HL-60 (cell line): ENCODE measurements at regions not wholly inside any gene's neighbourhood (a gene's known extent, or its start where the extent isn't known, plus 50 kb on each side); places are given as distances from the start of the nearest gene placed in this dataset.

ENCODE experiments used
- DNase-seq, 2 experiments: peaks; one replicate each; pipeline ENCODE4 v3.0.0-alpha.2; 2010 to 2020; ENCODE audit warnings: low read depth in 1 of 2, low spot score in 1 of 2
- H3K27ac ChIP-seq: fragments of 250-450 bp; sonication (Bioruptor Pico); replicated peaks from 2 replicates; pipeline ENCODE4 v1.5.1; 2020; ENCODE audit warnings: mild to moderate bottlenecking, moderate library complexity
- H3K27me3 ChIP-seq: fragments of 250-450 bp; sonication (Bioruptor Pico); 2 replicates; pipeline ENCODE4 v1.5.1; 2021; ENCODE audit warnings: mild to moderate bottlenecking, moderate library complexity; ENCODE audit not compliant: insufficient read depth, poor library complexity, severe bottlenecking
- H3K4me3 ChIP-seq: replicated peaks from 2 replicates; pipeline ENCODE4 v1.5.1; 2011; ENCODE audit warnings: mild to moderate bottlenecking, control low read depth, low read length; ENCODE audit not compliant: insufficient read depth
- GABPA ChIP-seq: IDR thresholded peaks from 2 replicates; pipeline ENCODE4 v1.6.1; 2012; ENCODE audit warnings: low read depth
- POLR2AphosphoS5 ChIP-seq: IDR thresholded peaks from 2 replicates; pipeline ENCODE4 v1.6.1; 2012; ENCODE audit warnings: low read depth
- SPI1 ChIP-seq: IDR thresholded peaks from 2 replicates; pipeline ENCODE4 v1.6.1; 2012; ENCODE audit warnings: low read depth, mild to moderate bottlenecking, borderline replicate concordance
- TF ChIP-seq, protein P1 (sequence below): IDR thresholded peaks from one replicate; pipeline ENCODE4 v1.5.1; 2011; ENCODE audit warnings: low read length, control low read depth, inconsistent platforms; ENCODE audit not compliant: insufficient read depth
- TF ChIP-seq, protein P2 (sequence below): IDR thresholded peaks from 2 replicates; pipeline ENCODE4 v1.6.1; 2012; ENCODE audit warnings: low read depth; ENCODE audit not compliant: insufficient replicate concordance

DNA sequence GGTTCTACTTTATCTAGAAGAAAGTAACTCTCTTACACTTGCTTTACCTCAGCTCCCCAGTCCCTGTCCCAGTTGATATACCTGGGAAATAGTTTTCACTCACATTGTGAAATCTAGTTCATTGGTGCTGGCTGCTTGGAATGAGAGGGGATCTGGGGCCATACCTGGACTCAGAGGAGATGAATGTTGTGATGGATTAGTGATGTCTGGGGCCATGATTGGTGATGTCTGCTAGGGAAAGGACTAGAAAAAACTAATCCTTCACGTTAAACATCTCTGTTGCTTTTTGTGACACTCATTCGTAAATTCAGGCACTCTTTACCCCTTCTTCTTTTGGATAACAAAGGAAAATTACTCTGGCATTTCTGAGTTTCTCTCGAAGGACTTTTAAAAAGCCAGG, 152.4 kb downstream of the RAB11FIP2 start:
- Histone ChIP-seq H3K4me3 (no peak overlapping the region), H3K27ac (no peak overlapping the region), H3K27me3 (peaks cover 2% of the 10 kb centered on the region)
- DNase-seq = no peak
- TF ChIP-seq, protein P1, sequence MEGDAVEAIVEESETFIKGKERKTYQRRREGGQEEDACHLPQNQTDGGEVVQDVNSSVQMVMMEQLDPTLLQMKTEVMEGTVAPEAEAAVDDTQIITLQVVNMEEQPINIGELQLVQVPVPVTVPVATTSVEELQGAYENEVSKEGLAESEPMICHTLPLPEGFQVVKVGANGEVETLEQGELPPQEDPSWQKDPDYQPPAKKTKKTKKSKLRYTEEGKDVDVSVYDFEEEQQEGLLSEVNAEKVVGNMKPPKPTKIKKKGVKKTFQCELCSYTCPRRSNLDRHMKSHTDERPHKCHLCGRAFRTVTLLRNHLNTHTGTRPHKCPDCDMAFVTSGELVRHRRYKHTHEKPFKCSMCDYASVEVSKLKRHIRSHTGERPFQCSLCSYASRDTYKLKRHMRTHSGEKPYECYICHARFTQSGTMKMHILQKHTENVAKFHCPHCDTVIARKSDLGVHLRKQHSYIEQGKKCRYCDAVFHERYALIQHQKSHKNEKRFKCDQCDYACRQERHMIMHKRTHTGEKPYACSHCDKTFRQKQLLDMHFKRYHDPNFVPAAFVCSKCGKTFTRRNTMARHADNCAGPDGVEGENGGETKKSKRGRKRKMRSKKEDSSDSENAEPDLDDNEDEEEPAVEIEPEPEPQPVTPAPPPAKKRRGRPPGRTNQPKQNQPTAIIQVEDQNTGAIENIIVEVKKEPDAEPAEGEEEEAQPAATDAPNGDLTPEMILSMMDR = no peak
- TF ChIP-seq SPI1 = no peak
- no peak for TF ChIP-seq POLR2AphosphoS5
- TF ChIP-seq, protein P2, sequence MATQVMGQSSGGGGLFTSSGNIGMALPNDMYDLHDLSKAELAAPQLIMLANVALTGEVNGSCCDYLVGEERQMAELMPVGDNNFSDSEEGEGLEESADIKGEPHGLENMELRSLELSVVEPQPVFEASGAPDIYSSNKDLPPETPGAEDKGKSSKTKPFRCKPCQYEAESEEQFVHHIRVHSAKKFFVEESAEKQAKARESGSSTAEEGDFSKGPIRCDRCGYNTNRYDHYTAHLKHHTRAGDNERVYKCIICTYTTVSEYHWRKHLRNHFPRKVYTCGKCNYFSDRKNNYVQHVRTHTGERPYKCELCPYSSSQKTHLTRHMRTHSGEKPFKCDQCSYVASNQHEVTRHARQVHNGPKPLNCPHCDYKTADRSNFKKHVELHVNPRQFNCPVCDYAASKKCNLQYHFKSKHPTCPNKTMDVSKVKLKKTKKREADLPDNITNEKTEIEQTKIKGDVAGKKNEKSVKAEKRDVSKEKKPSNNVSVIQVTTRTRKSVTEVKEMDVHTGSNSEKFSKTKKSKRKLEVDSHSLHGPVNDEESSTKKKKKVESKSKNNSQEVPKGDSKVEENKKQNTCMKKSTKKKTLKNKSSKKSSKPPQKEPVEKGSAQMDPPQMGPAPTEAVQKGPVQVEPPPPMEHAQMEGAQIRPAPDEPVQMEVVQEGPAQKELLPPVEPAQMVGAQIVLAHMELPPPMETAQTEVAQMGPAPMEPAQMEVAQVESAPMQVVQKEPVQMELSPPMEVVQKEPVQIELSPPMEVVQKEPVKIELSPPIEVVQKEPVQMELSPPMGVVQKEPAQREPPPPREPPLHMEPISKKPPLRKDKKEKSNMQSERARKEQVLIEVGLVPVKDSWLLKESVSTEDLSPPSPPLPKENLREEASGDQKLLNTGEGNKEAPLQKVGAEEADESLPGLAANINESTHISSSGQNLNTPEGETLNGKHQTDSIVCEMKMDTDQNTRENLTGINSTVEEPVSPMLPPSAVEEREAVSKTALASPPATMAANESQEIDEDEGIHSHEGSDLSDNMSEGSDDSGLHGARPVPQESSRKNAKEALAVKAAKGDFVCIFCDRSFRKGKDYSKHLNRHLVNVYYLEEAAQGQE = no peak
- TF ChIP-seq GABPA = no peak

DNA sequence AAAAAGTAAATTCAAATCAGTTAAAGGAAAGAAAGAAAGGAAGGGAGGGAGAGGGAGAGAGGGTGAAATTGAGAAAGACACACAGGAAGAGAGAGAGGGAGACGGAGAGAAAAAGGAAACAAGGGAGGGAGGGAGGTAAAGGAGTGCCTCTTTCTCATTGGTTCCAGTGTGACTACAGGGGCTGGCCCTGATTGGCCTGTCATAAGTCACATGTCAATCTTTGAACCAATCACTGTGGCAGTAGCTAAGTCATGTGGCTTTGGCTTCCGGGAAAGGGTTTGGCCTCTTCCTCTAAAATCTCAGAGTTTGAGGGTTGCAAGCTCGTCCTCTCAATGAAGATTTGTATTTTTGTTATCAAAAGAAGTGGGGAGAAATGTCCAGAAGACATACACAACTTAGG, 150.2 kb downstream of the RAB11FIP2 start:
- H3K27me3 ChIP-seq = peaks cover 2% of the 10 kb centered on the region
- no peak overlapping the region for H3K27ac ChIP-seq
- no peak for DNase-seq
- H3K4me3 ChIP-seq = no peak overlapping the region
- TF ChIP-seq, protein P2 = no peak
- TF ChIP-seq SPI1 (no peak), POLR2AphosphoS5 (no peak), GABPA (no peak)
- TF ChIP-seq, protein P1 = no peak

DNA sequence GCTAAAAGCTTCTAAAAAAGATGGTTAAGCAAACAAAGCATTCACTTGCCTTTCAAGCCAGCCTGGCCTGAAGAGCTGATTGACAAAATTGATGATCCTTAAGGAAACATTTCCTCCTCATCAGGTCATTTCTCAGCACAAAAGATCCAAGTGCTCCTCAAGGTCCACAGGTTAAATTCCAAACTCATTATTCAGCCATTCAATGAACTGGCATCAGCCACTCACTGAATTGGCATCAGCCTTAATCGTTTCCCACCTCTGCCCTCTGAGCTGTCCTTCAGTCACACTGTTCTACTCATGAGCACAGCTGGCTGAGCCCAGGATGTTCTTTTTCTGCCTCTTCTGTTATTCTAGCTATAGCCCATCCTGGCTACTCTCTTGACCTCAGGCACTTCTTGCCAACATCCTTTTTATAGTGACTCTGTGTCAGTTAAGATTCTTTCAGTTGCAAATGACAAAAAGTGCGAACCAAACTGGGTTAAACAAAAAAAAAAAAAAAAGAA, 147.5 kb downstream of the RAB11FIP2 start:
- Histone ChIP-seq H3K27me3 (peaks cover 2% of the 10 kb centered on the region), H3K27ac (no peak overlapping the region), H3K4me3 (no peak overlapping the region)
- DNase-seq = no peak
- TF ChIP-seq SPI1 (no peak), POLR2AphosphoS5 (no peak), GABPA (no peak)
- TF ChIP-seq, protein P1 = no peak
- TF ChIP-seq, protein P2 = no peak
